ENCODE measurements at regions not wholly inside any gene's neighbourhood (a gene's known extent, or its start where the extent isn't known, plus 50 kb on each side); places are given as distances from the start of the nearest gene placed in this dataset.

GRCh38 chr2:207274530-207275189, 108.9 kb upstream of the KLF7 start:
- Mint-ChIP-seq H3K4me1 (peaks cover 14% of the 10 kb centered on the region), H3K4me3 (no peak overlapping the region), H3K36me3 (no peaks in the 10 kb centered on the region), H3K9me3 (no peaks in the 10 kb centered on the region), H3K27me3 (ENCODE audit: low read depth in 3 of 3) (no peaks in the 10 kb centered on the region), H3K27ac (peak overlapping the region in 6 of 7 donors; percentile 14 to 63 (median 28))
- Histone ChIP-seq H3K4me2 (replicated peaks; ENCODE audit: extremely low read depth, low read length, poor library complexity, severe bottlenecking) (peak overlapping the region; percentile 45), H3K9me3 (replicated peaks in 1 of 2; ENCODE audit: control insufficient read depth in 1 of 2, insufficient read depth in 1 of 2, low read length in 2 of 2) (no peaks in the 10 kb centered on the region), H4K20me1 (ENCODE audit: insufficient read depth, low read length) (no peaks in the 10 kb centered on the region), H3K79me2 (ENCODE audit: insufficient read depth, low read length) (no peaks in the 10 kb centered on the region), H3K27me3 (ENCODE audit: control insufficient read depth in 2 of 2, insufficient read depth in 2 of 2, low read length in 2 of 2) (no peaks in the 10 kb centered on the region), H3K36me3 (replicated peaks in 1 of 2; ENCODE audit: control insufficient read depth in 1 of 2, insufficient read depth in 2 of 2, low read length in 2 of 2) (no peaks in the 10 kb centered on the region), H2AFZ (ENCODE audit: insufficient read depth, low read depth, low read length, poor library complexity, severe bottlenecking) (peak overlapping the region; percentile 8), H3K4me3 (replicated peaks in 1 of 3; ENCODE audit: low read depth in 2 of 3, low read length in 3 of 3) (peak overlapping the region in 1 of 3 experiments; percentile 39), H3K9ac (ENCODE audit: insufficient read depth, low read length, poor library complexity, severe bottlenecking) (no peak overlapping the region), H3K4me1 (ENCODE audit: control insufficient read depth in 1 of 2, insufficient read depth in 2 of 2, low read length in 2 of 2) (peaks cover 9 to 13% of the 10 kb centered on the region in 2 donors), H3K27ac (ENCODE audit: low read depth in 1 of 2, low read length in 2 of 2) (peak overlapping the region in 1 of 2 donors; percentile 43)
- peak in 2 of 3 donors; percentile 37 to 48 for DNase-seq
- TF ChIP-seq, protein P1, sequence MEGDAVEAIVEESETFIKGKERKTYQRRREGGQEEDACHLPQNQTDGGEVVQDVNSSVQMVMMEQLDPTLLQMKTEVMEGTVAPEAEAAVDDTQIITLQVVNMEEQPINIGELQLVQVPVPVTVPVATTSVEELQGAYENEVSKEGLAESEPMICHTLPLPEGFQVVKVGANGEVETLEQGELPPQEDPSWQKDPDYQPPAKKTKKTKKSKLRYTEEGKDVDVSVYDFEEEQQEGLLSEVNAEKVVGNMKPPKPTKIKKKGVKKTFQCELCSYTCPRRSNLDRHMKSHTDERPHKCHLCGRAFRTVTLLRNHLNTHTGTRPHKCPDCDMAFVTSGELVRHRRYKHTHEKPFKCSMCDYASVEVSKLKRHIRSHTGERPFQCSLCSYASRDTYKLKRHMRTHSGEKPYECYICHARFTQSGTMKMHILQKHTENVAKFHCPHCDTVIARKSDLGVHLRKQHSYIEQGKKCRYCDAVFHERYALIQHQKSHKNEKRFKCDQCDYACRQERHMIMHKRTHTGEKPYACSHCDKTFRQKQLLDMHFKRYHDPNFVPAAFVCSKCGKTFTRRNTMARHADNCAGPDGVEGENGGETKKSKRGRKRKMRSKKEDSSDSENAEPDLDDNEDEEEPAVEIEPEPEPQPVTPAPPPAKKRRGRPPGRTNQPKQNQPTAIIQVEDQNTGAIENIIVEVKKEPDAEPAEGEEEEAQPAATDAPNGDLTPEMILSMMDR (IDR thresholded peaks at IDR 0.05) = no peak
- 31% methylated on average over 3 of the region's 5 CpGs for WGBS (ENCODE audit: insufficient coverage)
- intact Hi-C loops (cut with micrococcal nuclease) = loop anchor here in 1 of 2 donors (10.0 kb wide), 1 partner anchor 50 kb away; no protein-coding TSS in a partner anchor

DNA sequence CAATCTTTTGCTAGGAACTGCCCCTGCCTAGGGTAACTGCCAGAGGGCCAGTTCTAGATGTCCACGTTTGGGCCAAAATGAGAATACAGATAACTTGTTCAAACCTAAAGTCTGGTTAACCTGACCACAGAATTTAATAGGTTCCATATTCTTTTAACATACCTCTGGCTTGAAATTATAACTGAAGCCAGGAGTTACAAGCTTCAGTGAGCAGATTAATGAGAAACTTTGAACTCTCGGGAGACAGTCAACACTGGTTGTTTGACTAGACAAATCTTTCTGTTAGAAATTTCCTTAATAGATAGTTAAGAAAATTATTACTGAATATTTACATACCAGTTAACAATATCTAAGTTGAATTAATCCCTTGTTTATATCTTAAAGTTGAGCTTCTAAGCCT, 110.0 kb upstream of the KLF7 start:
- Mint-ChIP-seq H3K4me1 (peaks cover 14% of the 10 kb centered on the region), H3K27ac (no peak overlapping the region), H3K4me3 (no peak overlapping the region), H3K36me3 (no peaks in the 10 kb centered on the region), H3K27me3 (ENCODE audit: low read depth in 3 of 3) (no peaks in the 10 kb centered on the region), H3K9me3 (no peaks in the 10 kb centered on the region)
- H3K9me3 ChIP-seq (replicated peaks in 1 of 2; ENCODE audit: control insufficient read depth in 1 of 2, insufficient read depth in 1 of 2, low read length in 2 of 2) = no peaks in the 10 kb centered on the region
- no peak overlapping the region for H3K9ac ChIP-seq (ENCODE audit: insufficient read depth, low read length, poor library complexity, severe bottlenecking)
- no peaks in the 10 kb centered on the region for H4K20me1 ChIP-seq (ENCODE audit: insufficient read depth, low read length)
- peaks cover 9 to 13% of the 10 kb centered on the region in 2 donors for H3K4me1 ChIP-seq (ENCODE audit: control insufficient read depth in 1 of 2, insufficient read depth in 2 of 2, low read length in 2 of 2)
- no peak for DNase-seq
- H3K4me2 ChIP-seq (replicated peaks; ENCODE audit: extremely low read depth, low read length, poor library complexity, severe bottlenecking) = no peak overlapping the region
- TF ChIP-seq, protein P1 (IDR thresholded peaks at IDR 0.05) = no peak
- intact Hi-C loops (cut with micrococcal nuclease) = loop anchor here in 1 of 2 donors (10.0 kb wide), 1 partner anchor 51 kb away; no protein-coding TSS in a partner anchor
- no peak overlapping the region for H3K27ac ChIP-seq (ENCODE audit: low read depth in 1 of 2, low read length in 2 of 2)
- H3K27me3 ChIP-seq (ENCODE audit: control insufficient read depth in 2 of 2, insufficient read depth in 2 of 2, low read length in 2 of 2) = no peaks in the 10 kb centered on the region
- H3K36me3 ChIP-seq (replicated peaks in 1 of 2; ENCODE audit: control insufficient read depth in 1 of 2, insufficient read depth in 2 of 2, low read length in 2 of 2) = no peaks in the 10 kb centered on the region
- no peak overlapping the region for H3K4me3 ChIP-seq (replicated peaks in 1 of 3; ENCODE audit: low read depth in 2 of 3, low read length in 3 of 3)
- no peaks in the 10 kb centered on the region for H3K79me2 ChIP-seq (ENCODE audit: insufficient read depth, low read length)
- H2AFZ ChIP-seq (ENCODE audit: insufficient read depth, low read depth, low read length, poor library complexity, severe bottlenecking) = no peak overlapping the region
- no CpG with 5 or more reads among the region's 2 CpGs for WGBS (ENCODE audit: insufficient coverage)
